GM12878 (cell line): ENCODE measurements at regions not wholly inside any gene's neighbourhood (a gene's known extent, or its start where the extent isn't known, plus 50 kb on each side); places are given as distances from the start of the nearest gene placed in this dataset.
A peak's percentile ranks its signal among the peaks of the same experiment; 100 is the strongest.

Source experiments
- ATAC-seq: fragments of 200-7000 bp; cut with Tn5 transposase; 3 replicates; pipeline ENCODE4 v1.9.1; 2020; ENCODE audit warnings: mild to moderate bottlenecking, moderate library complexity
- BruUV-seq: library from RNA; stranded (reverse); fragments of 400-500 nt; replicated peaks from 2 replicates; lab custom pipeline; 2021; lab: Mats Ljungman, UMichigan
- CTCF ChIA-PET: fragments of 300-600 bp; sonication (Branson Sonifier 250); formaldehyde crosslinking; extraction: SDS; loops from one replicate; lab custom pipeline; 2021; ENCODE audit warnings: inconsistent platforms; lab: Yijun Ruan, JAX
- POLR2A ChIA-PET: fragments of 350-600 bp; formaldehyde crosslinking; extraction: SDS; loops from one replicate; lab custom pipeline; 2021; ENCODE audit warnings: inconsistent platforms; lab: Charles Lee
- RAD21 ChIA-PET: fragments of 300-600 bp; sonication (Branson Sonifier 250); formaldehyde crosslinking; loops from one replicate; lab custom pipeline; 2023; ENCODE audit warnings: antibody characterized with exemption; ENCODE audit not compliant: unreplicated experiment; lab: Charles Lee
- SMC1A ChIA-PET: fragments of 300-600 bp; sonication (Branson Sonifier 250); formaldehyde crosslinking; loops from one replicate; lab custom pipeline; 2023; ENCODE audit not compliant: unreplicated experiment, uncharacterized antibody; lab: Charles Lee
- DNase-seq: peaks from one replicate; pipeline ENCODE4 v3.0.0-alpha.2; 2011; ENCODE audit warnings: low read depth, low spot score
- FAIRE-seq: peaks from 3 replicates; lab custom pipeline; 2011; peaks lifted over from hg19 to GRCh38; lab: Jason Lieb, UNC
- H2AFZ ChIP-seq: 2 replicates; pipeline ENCODE4 v1.6.0; 2011; ENCODE audit warnings: low read depth, low read length, control low read depth; ENCODE audit not compliant: control insufficient read depth
- H3K27ac ChIP-seq: 2 replicates; pipeline ENCODE4 v1.5.1; 2011; ENCODE audit warnings: control low read depth; ENCODE audit not compliant: control insufficient read depth, insufficient read depth
- H3K27me3 ChIP-seq, 2 experiments: replicated peaks in 1 of 2; 2 replicates each; pipeline versions ENCODE4 v1.6.0 to v1.6.1; 2011; ENCODE audit warnings: low read length in 1 of 2; ENCODE audit not compliant: control insufficient read depth in 2 of 2, insufficient read depth in 2 of 2
- H3K36me3 ChIP-seq, 2 experiments: 2 replicates each; pipeline ENCODE4 v1.5.1; 2011; ENCODE audit warnings: low read length in 1 of 2; ENCODE audit not compliant: control insufficient read depth in 2 of 2, insufficient read depth in 2 of 2
- H3K4me1 ChIP-seq: 2 replicates; pipeline ENCODE4 v1.6.1; 2011; ENCODE audit warnings: mild to moderate bottlenecking, low read length, moderate library complexity, mixed read lengths; ENCODE audit not compliant: control insufficient read depth, insufficient read depth
- H3K4me2 ChIP-seq: 2 replicates; pipeline ENCODE4 v1.6.0; 2011; ENCODE audit warnings: control low read depth; ENCODE audit not compliant: control insufficient read depth, insufficient read depth
- H3K4me3 ChIP-seq: fragments of 200-600 bp; sonication (generic); 2 replicates; pipeline ENCODE4 v1.5.1; 2016
- H3K79me2 ChIP-seq: 2 replicates; pipeline ENCODE4 v1.6.0; 2011; ENCODE audit warnings: low read length; ENCODE audit not compliant: control insufficient read depth, insufficient read depth
- H3K9ac ChIP-seq: 2 replicates; pipeline ENCODE4 v1.8.0; 2011; ENCODE audit warnings: low read length, control low read depth, mixed read lengths; ENCODE audit not compliant: control insufficient read depth, insufficient read depth
- H3K9me3 ChIP-seq: replicated peaks from 3 replicates; pipeline ENCODE4 v1.5.1; 2011; ENCODE audit warnings: mild to moderate bottlenecking, low read length; ENCODE audit not compliant: control insufficient read depth, insufficient read depth
- H4K20me1 ChIP-seq: 2 replicates; pipeline ENCODE4 v1.6.0; 2011; ENCODE audit not compliant: control insufficient read depth, insufficient read depth
- CBX3 ChIP-seq: fragments of 200-600 bp; sonication (generic); IDR thresholded peaks from 2 replicates; pipeline ENCODE4 v1.6.1; 2016; ENCODE audit warnings: low read depth, borderline replicate concordance
- CBX5 ChIP-seq: sonication (generic); IDR thresholded peaks from 2 replicates; pipeline ENCODE4 v1.6.1; 2016; ENCODE audit warnings: low read depth, moderate library complexity, mild to moderate bottlenecking, inconsistent platforms
- EED ChIP-seq: sonication (generic); IDR thresholded peaks from 2 replicates; pipeline ENCODE4 v1.6.1; 2016; ENCODE audit warnings: antibody characterized with exemption, low read depth
- IKZF1 ChIP-seq: fragments of 450-650 bp; conservative IDR thresholded peaks from 2 replicates; pipeline ENCODE4 v1.6.1; 2017; ENCODE audit warnings: antibody characterized with exemption, mild to moderate bottlenecking
- IKZF2 ChIP-seq, 2 experiments: fragments of 450-650 bp; IDR thresholded peaks; 2 replicates each; pipeline ENCODE4 v1.6.1; 2017; ENCODE audit warnings: mild to moderate bottlenecking in 2 of 2, moderate library complexity in 2 of 2
- MTA3 ChIP-seq: IDR thresholded peaks from 2 replicates; pipeline ENCODE4 v1.6.1; 2012; ENCODE audit warnings: low read length, inconsistent platforms, borderline replicate concordance
- NFIC ChIP-seq: IDR thresholded peaks from 2 replicates; pipeline ENCODE4 v1.6.1; 2012; ENCODE audit warnings: low read depth, mild to moderate bottlenecking, inconsistent platforms, low read length, moderate library complexity
- RUNX3 ChIP-seq: IDR thresholded peaks from 2 replicates; pipeline ENCODE4 v1.6.1; 2012; ENCODE audit warnings: low read length, inconsistent platforms
- SPI1 ChIP-seq: IDR thresholded peaks from 2 replicates; pipeline ENCODE4 v1.6.1; 2011; ENCODE audit warnings: low read depth, mild to moderate bottlenecking, low read length, moderate library complexity, borderline replicate concordance; ENCODE audit not compliant: insufficient read depth
- TBL1XR1 ChIP-seq: IDR thresholded peaks from 2 replicates; pipeline ENCODE4 v1.6.1; 2012; ENCODE audit warnings: low read depth, low read length, improper control_type of control experiment
- ZNF384 ChIP-seq: IDR thresholded peaks from 2 replicates; pipeline ENCODE4 v1.6.1; 2012; ENCODE audit warnings: low read depth, mild to moderate bottlenecking, low read length, improper control_type of control experiment, borderline replicate concordance
- WGBS: methylation state at CpG from one replicate; pipeline ENCODE4 v1.1.6; 2016; ENCODE audit warnings: low lambda C conversion rate; ENCODE audit not compliant: insufficient replicate concordance, insufficient coverage; ENCODE audit errors: missing lambda C conversion rate; 5-methylcytosine and 5-hydroxymethylcytosine counted together
- in situ Hi-C: fragments of 300-500 bp; cut with MboI; formaldehyde crosslinking; loops from 9 replicates; pipeline ENCODE4 v1.14.3; 2018; ENCODE audit warnings: mixed read lengths
- intact Hi-C: fragments of 100-400 bp; cut with micrococcal nuclease; formaldehyde crosslinking; loops from one replicate; pipeline ENCODE4 v1.14.2; 2022; ENCODE audit not compliant: unreplicated experiment
- TF ChIP-seq, protein P1 (sequence below): fragments of 150-350 bp; IDR thresholded peaks from 2 replicates; pipeline ENCODE4 v1.6.1; 2016; ENCODE audit warnings: low read depth, low read length

GRCh38 chr2:20150110-20150706 lies 74.7 kb downstream of the SDC1 start:
- 0 out of 2 replicates have a peak overlapping the region, but pooled peaks have one; percentile 33 for H3K4me2 ChIP-seq
- 52% methylated on average over 5 of the region's 5 CpGs for whole genome bisulfite sequencing
- no peaks in the 10 kb centered on the region; the same call in 2 of the 3 replicates for H3K9me3 ChIP-seq
- no peaks in the 10 kb centered on the region for H3K36me3 ChIP-seq
- DNase-seq = no peak
- intact Hi-C loops (no loop called here), in situ Hi-C loops (no loop called here)
- ChIA-PET RAD21 (interaction anchor here (0.6 to 6.3 kb wide), 3 partner anchors 31 to 73 kb away, joined by 3 to 67 read pairs (median 5); partner anchors contain the start of gene SDC1), POLR2A (interaction anchor here (1.0 to 2.3 kb wide), 2 partner anchors 13 to 72 kb away, joined by 3 to 9 read pairs; no protein-coding TSS in a partner anchor), CTCF (interaction anchor here (1.6 to 3.8 kb wide), 2 partner anchors 12 to 76 kb away, joined by 3 to 16 read pairs; partner anchors contain the start of gene SDC1), SMC1A (interaction anchor here (0.7 to 2.8 kb wide), 6 partner anchors 12 to 75 kb away, joined by 4 to 14 read pairs (median 8); partner anchors contain the start of gene SDC1)
- H3K79me2 ChIP-seq = no peaks in the 10 kb centered on the region
- BruUV-seq = no TSS peak
- peak; percentile 0; the same call in 1 of the 2 replicates for TF ChIP-seq NFIC
- TF ChIP-seq IKZF2 (IDR thresholded peaks at IDR 0.05) = peak; percentile 28 to 38; a peak in 1 of 4 replicates
- TF ChIP-seq MTA3 = no peak
- TF ChIP-seq, protein P1, sequence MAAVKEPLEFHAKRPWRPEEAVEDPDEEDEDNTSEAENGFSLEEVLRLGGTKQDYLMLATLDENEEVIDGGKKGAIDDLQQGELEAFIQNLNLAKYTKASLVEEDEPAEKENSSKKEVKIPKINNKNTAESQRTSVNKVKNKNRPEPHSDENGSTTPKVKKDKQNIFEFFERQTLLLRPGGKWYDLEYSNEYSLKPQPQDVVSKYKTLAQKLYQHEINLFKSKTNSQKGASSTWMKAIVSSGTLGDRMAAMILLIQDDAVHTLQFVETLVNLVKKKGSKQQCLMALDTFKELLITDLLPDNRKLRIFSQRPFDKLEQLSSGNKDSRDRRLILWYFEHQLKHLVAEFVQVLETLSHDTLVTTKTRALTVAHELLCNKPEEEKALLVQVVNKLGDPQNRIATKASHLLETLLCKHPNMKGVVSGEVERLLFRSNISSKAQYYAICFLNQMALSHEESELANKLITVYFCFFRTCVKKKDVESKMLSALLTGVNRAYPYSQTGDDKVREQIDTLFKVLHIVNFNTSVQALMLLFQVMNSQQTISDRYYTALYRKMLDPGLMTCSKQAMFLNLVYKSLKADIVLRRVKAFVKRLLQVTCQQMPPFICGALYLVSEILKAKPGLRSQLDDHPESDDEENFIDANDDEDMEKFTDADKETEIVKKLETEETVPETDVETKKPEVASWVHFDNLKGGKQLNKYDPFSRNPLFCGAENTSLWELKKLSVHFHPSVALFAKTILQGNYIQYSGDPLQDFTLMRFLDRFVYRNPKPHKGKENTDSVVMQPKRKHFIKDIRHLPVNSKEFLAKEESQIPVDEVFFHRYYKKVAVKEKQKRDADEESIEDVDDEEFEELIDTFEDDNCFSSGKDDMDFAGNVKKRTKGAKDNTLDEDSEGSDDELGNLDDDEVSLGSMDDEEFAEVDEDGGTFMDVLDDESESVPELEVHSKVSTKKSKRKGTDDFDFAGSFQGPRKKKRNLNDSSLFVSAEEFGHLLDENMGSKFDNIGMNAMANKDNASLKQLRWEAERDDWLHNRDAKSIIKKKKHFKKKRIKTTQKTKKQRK = no peak
- TF ChIP-seq SPI1 = peak; percentile 83
- TF ChIP-seq CBX3 = no peak
- peak; percentile 52; the same call in 1 of the 2 replicates for TF ChIP-seq EED
- TF ChIP-seq ZNF384 = peak; percentile 24; the same call in 1 of the 2 replicates
- TF ChIP-seq IKZF1 = peak; percentile 12
- TF ChIP-seq TBL1XR1 = no peak
- TF ChIP-seq CBX5 = 0 out of 2 replicates have a peak, but pooled peaks have one; percentile 34
- peak; percentile 34; the same call in 1 of the 2 replicates for TF ChIP-seq RUNX3
- ATAC-seq = peak; percentile 6; the same call in 2 of the 3 replicates
- no peak overlapping the region; the same call in 1 of the 2 replicates for H2AFZ ChIP-seq
- peaks cover 56% of the 10 kb centered on the region for H3K4me1 ChIP-seq
- FAIRE-seq = no peak
- H3K4me3 ChIP-seq = no peak overlapping the region
- H3K27me3 ChIP-seq = no peaks in the 10 kb centered on the region
- no peak overlapping the region for H3K9ac ChIP-seq
- peak overlapping the region; percentile 59 for H3K27ac ChIP-seq
- no peaks in the 10 kb centered on the region for H4K20me1 ChIP-seq
